HG03097 (cell line): ENCODE measurements at regions not wholly inside any gene's neighbourhood (a gene's known extent, or its start where the extent isn't known, plus 50 kb on each side); places are given as distances from the start of the nearest gene placed in this dataset.
"Not testable (repeated sequence)": the region's sequence is repeated elsewhere in the genome, so short reads cannot be mapped to it uniquely, and the experiment has no call there.

ENCODE experiments used
- ATAC-seq: cut with Tn5 transposase; IDR thresholded peaks from one replicate; pipeline ENCODE4 v1.9.1; 2021; ENCODE audit not compliant: unreplicated experiment, low FRiP score

DNA sequence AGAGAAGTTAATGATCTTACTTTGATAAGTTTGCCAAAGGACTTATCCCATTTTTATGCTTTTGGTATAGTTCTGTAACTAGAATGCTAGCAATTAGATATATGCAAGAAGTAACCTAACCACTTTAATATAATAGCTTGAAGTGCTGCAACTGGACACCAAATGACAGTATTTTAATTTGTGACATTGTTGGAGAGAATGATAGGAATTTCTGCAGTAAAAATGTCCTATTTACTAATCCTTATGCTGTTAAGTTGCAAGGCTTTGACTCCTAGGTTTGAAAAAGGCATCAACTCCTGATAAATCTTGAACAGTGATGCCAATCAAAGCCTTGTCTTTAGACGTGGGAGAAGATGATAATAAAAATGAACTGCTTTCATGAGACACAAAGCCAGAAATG, 726.0 kb upstream of the GJE1 start:
- no peak for ATAC-seq

DNA sequence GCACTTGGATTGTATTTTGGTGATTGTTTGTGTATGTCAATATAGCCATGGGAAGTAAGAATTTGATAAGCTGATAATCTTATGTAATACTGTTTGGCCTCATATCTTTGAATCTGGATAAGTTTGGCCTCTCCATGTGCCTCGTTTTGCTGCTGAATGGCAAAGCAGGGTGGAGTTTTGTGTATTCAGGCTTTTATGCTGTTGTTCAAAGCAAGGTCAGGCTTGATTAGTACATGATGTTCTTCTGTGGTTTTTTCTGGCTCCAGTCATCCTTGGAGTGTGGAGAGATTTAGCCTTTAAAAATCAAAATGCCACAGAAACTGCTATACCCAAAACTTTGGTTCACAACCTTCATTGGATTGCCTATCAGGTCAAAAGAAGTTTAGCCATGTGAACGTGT, 728.9 kb upstream of the GJE1 start:
- ATAC-seq = no peak

DNA sequence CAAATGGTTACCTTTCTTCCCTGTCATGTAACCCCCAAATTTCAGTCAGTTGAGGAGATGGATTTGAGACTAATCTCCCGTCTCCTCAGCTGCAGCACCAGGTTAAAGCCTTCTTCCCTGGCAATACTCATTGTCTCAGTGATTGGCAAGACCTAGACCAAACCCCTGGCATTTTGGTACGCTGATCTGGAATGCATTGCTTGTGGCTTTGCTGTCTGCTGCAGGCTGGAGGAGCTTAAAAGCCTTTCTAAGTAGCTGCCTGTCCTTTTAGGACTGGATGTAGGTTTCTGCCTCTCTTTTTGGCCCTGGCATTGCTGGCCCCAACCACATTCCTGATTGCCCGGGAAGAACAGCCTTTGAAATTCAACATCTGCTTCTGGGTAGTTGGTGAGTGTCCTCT, 729.6 kb upstream of the GJE1 start:
- ATAC-seq = no peak

DNA sequence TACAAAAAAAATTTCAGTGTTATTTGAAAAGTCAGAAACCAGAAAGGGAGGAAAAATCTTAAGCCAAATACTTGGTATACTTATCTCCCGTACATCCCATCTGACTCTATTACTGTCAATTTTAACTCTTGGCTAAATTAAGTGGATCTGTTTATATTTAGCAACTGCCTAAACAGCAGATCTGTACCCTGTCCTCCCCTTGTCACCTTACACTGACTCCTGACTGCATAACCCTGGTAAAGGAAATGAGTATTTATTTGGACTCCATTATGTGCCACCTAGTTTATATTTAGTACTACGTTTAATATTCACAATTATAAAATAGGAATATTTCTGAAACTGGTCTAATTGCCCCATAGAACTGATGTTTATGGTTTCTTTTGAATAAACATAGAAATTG, 730.2 kb upstream of the GJE1 start:
- no peak for ATAC-seq

DNA sequence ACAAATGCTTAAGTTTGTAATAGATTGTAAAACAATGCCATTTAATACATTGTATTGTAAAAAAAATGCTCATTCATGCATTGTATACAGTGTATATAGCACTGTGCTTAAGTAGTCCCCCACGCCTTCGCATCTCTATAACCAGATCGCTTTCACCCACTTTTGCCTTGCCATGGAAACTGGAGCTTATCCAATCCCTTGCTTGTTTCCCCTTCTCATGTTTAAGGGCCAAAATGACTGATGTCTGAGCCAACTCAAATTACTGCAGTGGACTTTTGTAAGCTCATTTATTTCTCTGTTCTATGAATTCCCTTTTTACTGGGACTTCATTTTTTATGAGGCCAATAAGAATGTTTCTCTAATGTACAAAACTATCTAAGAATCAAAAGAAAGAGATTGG, 730.9 kb upstream of the GJE1 start:
- ATAC-seq = no peak

DNA sequence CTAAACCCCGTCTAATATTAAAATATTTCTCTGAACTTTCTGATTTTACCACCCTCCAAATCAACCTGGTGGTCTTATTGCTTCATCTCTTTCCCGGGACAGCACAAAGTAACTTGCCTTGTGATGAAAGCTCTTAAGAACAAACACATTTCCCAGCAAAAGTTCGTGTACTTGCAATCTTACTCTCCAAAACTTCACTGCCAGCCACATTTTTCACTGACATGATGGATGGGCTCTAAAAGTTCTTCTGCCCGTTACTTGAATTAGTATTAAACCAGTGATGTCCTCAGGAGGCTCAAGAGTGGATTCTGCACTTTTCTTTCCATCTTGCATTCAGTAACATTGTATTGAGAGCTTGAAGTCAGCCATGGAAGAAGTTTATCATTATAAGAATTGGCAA, 731.6 kb upstream of the GJE1 start:
- no peak for ATAC-seq

DNA sequence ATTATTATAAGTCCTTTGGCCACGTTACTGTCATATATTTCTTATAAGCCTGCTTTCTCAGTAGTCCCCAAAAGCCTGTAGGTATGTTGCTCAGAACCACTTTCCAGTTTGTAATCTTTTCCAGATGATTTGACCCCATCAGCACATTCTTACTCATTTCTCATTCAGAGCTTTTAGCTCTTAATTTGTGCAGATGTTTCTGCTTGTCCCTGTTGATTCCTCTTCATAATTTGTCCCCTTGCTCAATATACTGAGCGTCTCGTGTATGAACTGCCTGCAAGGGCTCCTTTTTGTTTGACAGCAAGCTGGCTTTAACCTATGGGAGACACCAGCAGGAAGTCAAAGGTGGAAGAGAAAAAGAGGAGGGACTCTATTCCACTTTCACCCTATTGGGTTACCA, 733.8 kb upstream of the GJE1 start:
- ATAC-seq = no peak

DNA sequence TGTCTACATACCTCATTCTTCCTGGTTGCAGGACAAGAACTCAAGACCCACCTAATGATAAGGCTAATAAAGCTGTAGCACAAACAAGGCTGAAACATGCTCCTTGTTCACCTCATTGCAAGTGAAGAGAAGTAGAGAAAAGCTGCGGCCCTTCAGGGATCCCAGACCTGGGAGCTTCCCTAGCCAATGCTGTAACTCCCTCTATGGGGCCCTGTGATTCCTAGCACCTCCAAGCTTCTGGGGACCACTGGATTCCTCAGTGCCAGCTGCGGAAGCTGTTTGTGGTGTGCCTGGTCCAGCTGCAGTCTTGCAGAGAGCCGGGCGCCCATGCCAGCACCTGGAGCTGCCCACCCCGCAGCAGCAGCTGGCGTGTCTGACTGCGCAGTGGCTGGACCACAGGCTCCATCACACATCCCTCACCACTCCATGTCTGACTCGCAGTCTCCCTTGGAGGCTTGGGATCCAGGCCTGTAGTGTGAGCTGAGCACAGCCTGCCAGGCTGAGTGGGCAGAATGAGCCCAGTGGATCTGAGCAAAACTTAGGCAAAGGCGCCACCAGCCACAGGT, 737.2 kb upstream of the GJE1 start:
- ATAC-seq = no peak

DNA sequence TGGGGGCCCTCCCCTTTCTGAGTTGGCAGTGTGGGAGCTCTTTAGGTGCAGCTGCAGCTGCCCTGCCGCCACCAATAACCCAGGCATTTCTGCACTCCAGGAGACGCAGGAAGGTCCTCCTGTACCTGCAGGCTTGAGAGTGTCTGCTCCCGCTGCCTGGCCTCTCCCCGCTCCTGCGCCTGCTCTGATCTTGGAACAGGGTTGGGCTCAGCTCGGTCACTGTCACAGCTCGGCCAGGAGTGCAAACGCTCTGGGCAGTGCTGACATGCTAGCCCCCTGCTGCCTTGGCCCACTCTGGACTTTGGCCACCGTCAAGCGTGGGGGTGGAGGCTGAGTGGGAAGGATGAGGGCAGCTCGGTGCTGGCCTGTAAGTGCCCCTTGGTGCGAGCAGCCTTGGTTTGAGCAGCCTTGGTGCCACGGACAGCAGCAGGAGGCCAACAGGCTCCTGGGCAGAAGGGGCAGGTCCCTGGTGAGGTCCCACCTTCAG, 738.1 kb upstream of the GJE1 start:
- ATAC-seq = no peak

DNA sequence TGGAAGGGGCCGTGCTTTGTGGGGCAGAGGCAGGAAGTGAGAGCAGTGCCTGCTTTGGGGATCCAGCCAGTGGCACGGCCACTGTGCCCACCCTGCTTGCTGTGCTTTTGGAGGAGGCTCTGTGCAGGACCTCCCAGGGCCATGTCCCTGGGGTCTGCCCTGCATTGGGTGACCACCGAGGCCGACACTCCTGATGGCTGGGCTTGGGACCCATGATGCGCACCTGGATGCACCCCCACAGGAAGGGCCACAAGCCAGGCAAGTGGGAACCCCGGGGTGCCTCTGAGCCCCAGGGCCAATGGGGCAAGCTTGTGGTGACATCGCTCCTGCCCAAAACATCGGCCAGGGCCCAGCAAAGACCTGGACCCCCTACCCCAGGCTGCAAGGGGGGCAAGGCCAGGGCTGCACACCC, 738.6 kb upstream of the GJE1 start:
- ATAC-seq = no peak

DNA sequence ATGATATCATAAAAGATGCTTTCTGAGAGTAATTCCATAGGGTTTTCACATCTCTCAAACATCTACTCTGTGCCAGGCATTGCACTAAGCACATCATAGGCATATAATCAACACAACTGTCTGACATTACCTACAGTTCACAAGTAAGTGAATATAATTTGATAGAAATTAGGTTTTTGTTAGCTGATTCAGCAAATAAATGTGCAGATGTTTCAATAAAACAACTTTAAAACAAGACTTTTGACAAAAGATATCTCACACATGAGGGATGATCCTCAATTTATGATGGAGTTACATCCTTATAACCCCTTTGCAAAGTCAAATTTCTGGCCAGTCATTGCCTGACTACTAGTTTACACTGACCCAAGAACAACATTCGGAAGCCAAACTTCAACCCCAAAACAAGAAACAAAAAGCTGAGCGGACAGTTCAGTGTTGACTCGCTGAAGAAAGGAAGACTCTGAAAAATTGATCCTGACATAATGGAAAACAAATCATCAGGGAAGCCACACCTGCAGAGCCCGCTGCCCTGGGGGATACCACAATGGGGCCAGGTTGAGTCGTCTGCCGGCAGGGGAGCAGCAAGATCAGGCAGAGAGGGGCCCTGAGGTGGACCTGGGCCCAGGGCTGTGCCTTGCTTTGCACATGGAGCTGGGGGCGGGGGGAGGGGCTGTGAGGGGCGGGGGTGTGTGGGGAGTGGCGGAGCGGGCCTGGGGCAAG, 739.2 kb upstream of the GJE1 start:
- ATAC-seq = no peak

DNA sequence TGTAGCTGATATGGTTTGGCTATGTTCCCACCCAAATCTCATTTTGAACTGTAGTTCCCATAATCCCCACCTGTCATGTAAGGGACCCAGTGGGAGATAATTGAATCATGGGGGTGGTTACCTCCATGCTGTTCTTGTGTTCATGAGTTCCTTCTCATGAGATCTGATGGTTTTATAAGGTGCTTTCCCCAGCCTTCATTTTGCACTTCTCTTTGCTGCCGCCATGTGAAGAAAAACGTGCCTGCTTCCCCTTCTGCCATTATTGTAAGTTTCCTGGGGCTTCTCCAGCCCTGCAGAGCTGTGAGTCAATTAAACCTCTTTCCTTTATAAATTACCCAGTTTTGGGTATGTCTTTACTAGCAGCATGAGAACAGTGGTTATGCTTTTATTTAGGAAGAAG, 741.6 kb upstream of the GJE1 start:
- not testable (repeated sequence) for ATAC-seq

DNA sequence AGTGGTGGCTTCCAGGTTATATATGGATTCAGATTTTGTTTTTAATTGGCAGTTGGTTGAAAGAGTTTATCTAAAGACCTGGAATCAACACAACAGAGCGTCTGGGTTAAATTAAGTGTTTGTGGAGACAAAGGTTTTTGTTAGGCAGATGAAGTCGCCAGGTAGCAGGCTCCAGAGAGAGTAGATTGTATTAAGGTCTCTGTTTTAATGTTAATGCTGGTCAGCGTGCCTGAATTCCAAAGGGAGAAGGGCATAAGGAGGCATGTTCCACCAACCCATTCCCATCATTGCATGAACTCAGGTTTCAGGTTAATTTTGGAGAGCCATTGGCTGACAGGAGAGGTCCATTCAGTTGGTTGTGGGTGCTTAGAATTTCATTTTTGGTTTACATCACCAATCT, 744.1 kb upstream of the GJE1 start:
- ATAC-seq = no peak

DNA sequence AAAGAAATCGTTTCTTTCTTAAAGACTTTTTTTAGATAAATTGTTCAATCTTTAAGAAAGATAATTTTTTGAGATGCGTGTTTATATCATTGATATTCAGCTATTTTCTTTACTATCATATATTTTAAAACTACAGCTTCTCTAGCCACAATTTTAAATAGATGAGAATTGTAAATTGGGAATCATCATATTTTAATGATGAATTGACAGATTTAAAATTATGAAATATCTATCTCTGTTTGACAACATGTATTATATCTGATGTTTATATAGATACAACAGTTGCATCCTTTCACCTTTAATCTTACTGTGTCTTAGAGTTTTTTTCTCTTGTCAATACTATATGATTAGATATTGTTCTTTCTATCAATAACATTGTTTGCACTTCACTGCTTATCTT, 762.3 kb upstream of the GJE1 start:
- ATAC-seq = no peak

DNA sequence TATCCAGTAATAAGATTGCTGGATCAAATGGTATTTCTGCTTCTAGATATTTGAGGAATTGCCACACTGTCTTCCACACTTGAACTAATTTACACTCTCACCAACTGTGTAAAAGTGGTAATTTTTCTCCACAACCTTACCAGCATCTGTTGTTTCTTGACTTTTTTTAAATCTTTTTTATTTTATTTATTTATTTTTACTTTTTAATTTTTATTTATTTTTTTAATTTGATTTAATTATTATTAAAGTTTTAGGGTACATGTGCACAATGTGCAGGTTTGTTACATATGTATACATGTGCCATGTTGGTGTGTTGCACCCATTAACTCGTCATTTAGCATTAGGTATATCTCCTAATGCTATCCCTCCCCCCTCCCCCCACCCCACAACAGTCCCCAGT, 765.9 kb upstream of the GJE1 start:
- ATAC-seq = not testable (repeated sequence)

DNA sequence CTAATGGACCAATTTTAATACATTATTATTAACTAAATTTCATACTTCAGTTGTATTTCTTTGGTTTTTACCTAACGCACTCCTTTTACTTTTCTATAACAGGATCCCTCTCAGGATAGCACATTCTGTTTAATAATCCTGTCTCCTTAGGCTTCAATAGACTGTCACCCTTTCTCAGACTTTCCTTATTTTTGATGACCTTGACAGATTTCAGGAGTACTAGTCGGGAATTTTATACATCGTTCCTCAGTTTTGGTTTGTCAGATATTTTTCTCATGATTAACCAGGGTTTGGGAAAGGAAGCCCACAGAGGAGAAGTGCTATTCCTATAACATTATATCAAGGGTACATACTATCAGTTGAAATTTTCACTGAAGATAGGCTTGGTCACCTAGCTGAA, 768.0 kb upstream of the GJE1 start:
- ATAC-seq = no peak

DNA sequence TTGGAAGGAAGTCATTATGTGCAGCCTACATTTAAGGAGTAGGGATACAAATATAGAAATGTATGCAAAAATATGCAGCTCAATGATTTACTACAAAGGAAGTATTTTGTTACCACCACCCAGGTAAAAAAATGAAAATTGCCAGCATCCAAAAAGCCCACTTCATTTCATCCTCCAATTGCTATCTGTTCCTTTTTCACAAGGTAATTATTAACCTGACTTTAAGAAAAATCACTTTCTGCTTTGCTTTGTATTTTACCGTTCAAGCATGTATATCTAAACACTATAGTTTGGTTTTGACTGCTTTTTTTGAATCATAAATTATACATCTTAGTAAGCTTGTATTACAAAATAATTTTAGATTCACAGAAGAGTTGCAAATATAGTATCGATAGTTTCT, 768.5 kb upstream of the GJE1 start:
- ATAC-seq = no peak

DNA sequence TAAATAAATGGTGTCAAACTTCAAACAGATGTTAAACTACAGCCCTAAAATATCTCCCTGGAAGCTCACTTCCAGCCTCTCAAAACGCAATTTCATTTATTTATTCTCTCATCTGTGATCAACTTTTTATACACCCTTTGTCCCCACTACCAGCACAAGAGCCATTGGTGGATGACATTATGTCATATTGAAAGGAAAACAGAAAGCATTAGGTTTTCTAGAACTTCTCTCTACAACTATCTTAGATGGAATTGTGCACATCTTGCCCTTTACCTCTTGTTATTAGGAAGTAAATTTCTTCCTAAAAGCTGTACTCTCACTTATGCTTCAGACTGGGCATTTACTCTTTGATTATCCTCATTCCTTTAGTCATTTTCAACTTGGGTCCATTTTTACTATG, 771.2 kb upstream of the GJE1 start:
- ATAC-seq = no peak

DNA sequence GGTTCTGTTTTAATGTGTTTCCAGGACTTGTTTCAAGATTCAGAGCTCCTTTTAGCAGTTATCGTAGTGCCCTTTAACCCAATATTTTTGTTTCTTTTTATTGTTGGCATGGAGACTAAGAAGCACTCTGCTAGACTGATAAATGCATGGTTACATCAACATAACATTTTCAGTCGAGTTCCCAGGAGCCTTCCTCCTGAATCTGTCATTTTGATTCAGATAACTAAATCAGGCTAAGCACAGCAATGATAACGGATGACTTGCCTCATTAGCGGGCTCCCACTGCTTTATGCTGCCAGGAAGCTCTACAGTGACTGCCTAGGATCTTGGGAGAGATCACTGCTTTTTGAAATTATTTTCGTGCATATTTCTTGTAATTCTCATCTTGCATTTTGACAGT, 772.8 kb upstream of the GJE1 start:
- ATAC-seq = no peak

DNA sequence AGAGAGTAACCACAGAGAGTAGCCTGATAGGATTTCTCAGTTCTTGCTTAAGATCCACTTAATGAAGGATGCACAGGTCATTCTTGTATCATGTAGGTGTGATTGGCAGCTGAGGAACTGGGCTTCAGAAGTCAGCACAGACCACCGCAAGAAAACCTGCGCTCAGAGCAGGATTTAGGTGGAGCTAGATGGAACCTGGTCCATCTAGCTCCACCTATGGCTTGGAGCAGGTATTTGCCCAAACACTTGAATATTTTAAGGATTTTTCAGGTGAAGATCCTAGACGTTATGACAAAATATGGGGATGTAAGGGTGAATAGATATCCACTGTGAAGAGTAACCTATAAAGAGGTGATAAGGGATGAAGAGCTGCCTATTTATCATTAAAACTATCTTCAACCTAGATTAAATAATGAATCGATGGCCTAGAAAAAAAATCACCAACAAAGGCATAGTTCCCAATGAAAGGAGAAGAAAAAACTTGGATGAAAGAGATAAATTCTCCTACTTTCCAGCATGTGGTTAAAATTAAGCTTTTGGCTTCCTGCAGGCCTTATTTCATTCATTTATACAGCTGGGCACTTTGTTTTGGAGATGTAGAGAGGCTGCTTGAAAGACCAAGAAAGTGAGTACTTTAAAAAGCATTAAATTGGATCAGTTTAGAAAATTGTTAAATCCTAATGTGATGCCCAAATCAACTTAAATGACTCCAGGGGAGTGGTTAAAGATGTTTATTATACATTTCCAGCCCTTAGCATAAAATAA, 778.4 kb upstream of the GJE1 start:
- ATAC-seq = no peak

DNA sequence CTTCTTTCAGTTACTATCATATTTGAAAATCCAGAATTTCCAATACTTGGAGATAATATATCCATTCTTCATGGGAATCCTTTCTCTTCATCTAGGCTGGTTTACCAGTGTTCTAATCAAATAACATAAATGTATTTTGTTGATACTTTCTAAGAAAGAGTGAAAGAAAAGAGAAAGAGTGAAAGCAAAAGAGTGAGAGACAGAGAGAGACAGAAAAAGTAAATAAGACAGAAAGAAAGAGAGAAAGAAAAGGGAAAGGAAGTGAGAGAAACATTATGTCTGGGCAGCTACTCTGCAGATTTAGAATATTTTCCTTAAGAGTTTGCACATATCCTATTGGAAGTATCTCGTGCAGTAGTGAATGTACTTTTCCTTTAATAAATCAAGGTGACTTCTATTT, 781.0 kb upstream of the GJE1 start:
- no peak for ATAC-seq

DNA sequence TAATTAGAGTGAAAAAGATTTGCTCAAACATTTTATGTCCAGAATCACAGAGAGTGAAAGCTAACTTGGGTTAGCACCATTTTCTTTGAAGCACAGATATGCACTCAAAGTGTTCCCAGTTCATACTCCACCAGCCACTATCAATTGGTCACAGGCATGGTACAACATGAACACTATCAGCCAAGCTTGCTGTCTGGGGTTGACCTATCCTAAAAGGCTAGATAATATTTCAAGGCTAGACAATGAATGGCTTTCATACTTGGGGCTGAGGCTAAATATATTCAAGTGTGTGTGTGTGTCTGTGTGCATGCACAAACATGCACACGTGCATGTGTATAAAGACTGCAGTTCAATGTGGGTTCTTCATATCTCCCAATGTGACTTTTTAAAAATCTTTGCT, 783.0 kb upstream of the GJE1 start:
- no peak for ATAC-seq
